HG02642 (cell line): ENCODE measurements at regions not wholly inside any gene's neighbourhood (a gene's known extent, or its start where the extent isn't known, plus 50 kb on each side); places are given as distances from the start of the nearest gene placed in this dataset.
"Not testable (repeated sequence)": the region's sequence is repeated elsewhere in the genome, so short reads cannot be mapped to it uniquely, and the experiment has no call there.

Experiments
- ATAC-seq: cut with Tn5 transposase; IDR thresholded peaks from one replicate; pipeline ENCODE4 v1.9.1; 2021; ENCODE audit warnings: mild to moderate bottlenecking; ENCODE audit not compliant: unreplicated experiment, poor library complexity

DNA sequence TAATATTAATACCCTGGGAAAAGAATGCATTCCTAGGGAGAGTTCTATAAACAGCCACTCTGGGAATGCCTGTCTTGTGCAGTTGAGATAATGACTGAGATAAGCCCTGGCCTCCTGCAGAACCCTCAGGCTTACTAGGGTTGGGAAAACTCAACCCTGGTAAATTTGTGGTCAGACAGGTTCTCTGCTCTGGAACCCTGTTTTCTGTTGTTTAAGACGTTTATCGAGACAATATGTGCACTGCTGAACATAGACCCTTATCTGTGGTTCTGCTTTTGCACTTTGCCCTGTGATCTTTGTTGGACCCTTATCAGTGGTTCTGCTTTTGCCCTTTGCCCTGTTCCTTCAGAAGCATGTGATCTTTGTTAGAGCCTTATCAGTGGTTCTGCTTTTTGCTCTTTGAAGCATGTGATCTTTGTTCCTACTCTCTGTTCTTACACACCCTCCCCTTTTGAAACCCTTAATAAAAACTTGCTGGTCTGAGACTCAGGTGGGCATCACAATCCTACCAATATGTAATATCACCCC, 2754.0 kb downstream of the PCDH9 start:
- not testable (repeated sequence) for ATAC-seq

DNA sequence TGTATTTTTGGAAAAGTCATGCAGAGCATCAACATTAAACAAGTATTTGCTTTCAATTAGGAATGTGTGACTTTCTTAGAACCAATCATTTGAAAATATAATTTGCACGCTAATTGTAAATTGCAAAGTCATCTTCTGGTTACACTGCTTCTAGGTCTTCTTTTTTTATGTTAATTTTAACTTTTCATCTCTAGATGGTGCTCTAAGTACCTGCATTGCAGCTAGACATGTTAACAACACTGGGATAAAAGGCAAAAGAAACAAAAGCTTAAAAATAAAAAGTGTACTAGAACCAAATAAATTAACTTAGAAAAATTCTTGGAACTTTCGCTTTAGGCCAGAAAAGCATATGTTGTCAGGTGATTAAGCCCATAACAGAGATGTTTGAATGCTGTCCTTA, 2758.2 kb downstream of the PCDH9 start:
- no peak for ATAC-seq

DNA sequence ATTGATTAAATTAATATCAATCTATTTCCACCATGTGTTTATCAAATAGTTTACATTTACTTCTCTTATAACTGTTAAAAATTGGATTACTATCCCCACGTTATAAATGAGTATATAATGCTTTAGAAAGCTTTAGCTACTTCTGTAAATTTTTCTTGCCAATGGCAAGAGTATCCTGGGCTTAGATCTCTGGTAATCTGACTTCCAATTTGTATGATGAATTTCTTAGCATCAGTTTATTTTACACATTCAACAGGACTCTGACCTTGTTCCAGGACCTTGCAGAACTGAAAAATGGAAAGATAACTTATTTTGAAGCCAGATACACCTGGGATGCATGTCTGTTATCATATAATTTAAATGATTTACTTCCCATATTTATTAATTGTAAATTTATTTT, 2759.4 kb downstream of the PCDH9 start:
- ATAC-seq: no peak

DNA sequence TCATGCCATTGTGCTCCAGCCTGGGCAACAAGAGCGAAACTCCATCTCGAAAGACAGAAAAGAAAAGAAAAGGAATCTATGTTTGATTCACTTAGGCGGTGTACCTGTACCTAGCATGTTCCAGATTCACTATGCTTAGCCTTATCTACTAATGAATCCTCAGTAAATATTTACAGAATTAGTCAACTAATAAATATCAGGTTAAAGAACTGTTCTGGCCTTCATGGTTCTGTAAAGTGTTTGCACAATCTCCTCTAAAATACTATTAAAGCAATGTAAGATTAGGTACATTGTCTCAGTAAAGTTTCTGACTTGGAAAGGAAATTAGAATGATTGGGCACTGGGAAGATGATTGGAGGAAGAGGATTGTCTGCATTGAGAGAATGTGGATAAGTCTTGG, 2770.4 kb downstream of the PCDH9 start:
- ATAC-seq: no peak

DNA sequence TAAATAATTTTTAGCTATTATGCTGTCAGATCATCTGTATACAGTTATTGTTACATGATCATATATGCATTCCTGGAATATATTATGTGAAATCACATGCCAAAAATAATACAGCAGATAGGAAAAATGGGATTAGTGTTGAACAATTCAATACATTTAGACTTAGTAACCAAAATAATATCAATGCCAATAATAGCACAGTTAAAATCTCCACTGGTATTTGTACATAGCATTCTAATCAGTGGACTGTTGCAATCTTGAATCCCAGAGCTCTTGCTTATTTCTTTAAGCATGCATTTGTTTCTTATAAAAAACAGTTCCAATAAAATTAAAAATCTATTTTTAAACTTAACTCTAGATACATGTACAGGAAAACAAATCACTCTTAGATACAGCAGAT, 2772.2 kb downstream of the PCDH9 start:
- ATAC-seq: no peak

DNA sequence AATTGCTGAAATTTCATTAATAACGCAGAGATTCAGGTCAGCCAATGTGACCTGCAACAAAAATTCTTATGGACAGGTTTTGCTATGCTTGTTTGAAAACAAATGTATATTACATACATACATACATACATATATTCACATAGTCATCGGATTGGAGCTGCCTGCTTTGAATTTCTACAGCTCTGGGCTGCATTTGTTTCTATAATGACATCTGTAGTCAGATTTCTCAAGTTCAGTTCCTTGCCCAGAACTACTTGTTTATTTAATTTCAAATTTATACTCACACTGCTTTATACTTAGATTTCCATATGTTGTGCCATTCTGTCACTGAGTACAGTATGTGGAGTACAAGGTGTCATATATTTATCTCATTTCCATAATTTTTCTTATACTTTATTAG, 2775.0 kb downstream of the PCDH9 start:
- ATAC-seq: no peak

DNA sequence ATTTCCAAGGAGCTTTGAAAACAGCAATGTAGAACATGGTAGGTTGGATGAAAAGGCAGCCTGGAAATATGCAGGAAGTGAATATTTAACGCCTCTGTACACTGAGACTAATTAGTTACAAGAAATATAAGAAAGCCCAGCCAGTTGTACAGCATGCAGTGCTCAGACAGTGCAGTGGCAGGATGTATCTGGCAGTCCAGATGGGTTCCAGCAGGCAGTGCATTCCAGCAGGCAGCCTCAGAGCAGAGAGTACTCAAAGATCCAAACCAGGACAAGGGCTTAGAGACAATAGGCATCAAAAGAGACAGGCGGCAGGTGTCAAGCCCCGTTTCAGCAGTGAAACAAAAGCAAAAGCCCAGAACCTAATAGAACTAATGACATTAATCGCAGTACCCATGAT, 2776.3 kb downstream of the PCDH9 start:
- no peak for ATAC-seq

DNA sequence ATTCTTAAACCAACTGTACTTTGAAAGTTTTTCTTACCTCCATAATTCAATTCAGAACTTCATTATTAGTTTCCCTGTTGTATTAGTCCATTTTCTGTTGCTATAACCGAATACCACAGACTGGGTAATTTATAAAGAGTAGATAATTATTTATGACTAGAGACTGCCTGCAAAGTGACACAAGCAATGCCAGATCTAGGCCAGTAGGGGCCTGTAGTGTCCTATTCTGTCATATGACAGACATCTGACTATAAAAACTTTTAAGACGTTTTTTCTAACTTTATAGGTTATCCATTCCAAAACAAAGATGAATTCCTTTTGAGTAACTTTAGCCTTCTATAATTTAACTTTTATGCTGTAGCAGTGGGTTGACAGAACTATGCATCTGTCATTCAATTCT, 2783.8 kb downstream of the PCDH9 start:
- no peak for ATAC-seq

DNA sequence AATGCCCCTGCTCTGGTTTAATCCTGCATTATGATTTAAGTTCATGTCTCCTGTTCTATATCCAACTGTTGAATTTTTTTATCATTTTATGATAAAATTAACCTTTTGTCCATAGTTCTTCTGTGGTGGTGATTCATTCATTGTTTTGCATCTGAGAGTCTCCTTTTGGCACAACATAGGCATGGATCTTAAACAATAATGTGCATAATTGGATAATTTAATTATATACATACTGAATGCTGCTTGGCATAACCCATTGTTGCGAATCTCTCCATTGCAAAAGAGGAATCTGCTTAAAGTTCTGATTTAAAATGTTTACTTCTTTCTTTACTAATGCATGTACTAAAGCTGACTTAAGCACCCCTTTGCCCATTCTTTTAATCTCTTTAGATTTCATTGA, 2788.4 kb downstream of the PCDH9 start:
- ATAC-seq: no peak

DNA sequence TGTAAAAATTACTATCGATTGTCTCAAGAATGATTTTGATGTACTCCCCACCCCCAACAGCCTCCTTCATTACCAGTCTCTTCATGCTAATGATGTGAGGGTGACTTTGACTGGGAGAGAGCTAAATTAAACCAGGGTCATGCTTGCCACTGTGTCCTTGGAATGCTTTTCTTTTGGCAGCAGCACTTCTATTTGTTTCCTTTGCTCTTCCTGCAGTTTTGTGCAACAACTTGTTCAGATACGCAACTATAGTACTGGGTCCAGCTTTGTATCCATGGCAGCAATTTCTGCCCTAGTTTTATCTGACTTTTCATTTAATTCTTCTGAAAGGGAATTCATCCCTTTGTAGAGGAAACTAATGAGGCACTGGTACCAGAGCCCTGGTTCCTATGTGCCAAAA, 2792.1 kb downstream of the PCDH9 start:
- no peak for ATAC-seq

DNA sequence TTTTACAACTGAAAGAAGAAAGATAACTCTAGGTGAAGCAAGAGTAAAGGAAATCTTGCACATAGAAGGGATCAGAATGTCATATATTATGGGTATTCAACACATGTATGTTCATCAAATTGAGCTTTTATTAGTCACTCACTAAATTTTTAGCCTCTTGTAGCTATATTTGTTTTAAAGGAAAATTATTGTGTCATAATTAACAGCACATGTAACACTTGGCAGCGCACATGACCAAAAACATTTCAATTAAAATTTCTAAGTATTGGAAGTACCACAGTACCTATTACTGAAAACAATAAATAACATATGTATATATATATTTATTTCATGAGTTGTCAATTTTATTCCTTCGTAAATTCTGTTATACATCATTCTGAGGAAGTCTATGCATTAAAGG, 2800.4 kb downstream of the PCDH9 start:
- ATAC-seq: no peak

DNA sequence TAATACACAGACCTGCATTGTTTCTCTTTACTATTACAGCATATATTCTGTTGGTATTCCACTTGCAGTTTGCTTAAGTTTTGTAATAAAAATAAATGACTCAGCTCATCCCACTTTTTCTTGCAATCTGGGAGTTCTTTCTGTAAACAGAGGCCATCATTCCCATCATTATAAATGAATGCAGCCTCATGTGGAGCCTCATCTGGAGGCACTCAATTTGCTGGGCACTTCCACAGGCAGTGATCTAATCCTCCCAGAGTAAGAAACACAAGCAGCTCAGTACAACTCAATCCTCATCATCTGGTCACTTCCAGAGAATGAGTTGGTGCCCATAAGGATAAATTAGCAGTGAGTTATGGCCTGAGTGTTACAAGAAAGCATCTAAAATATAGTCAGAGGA, 2801.9 kb downstream of the PCDH9 start:
- ATAC-seq: no peak

DNA sequence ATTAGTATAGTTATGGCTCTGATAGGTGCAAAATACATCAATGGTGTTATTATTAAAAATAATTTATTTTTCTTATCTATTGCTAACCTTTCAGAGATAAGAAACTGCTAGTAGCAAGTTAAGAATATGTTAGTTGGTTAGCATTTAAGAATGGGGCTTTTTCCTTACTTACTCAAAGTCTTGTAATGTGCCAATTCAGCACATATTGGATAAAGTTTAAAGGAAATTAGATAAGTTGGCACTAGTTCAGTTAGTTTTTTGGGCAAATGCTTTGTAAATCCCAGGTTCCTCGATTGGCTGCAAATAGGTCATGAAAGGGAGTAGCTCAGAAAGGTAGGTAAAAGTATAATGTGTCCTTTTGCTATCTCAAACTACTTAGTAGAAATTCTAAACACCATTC, 2806.7 kb downstream of the PCDH9 start:
- no peak for ATAC-seq

DNA sequence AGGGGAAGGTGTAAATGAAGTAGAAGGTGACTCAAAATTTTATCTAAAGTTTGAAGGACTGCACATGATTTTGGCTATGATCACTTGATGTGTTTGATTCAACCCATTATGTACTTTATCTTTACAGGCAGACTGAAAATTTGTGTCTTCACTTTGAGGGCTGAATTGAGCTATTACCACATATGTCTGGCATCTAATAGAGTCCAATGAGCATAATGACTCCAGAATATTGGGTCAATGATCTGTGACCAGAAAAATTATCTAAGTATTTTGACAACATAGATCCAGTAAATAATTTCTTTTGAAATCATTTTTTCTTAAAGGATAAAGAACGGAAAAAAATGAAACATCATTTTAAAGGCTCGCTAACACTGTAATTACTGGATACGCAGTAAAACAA, 2810.0 kb downstream of the PCDH9 start:
- ATAC-seq: no peak

DNA sequence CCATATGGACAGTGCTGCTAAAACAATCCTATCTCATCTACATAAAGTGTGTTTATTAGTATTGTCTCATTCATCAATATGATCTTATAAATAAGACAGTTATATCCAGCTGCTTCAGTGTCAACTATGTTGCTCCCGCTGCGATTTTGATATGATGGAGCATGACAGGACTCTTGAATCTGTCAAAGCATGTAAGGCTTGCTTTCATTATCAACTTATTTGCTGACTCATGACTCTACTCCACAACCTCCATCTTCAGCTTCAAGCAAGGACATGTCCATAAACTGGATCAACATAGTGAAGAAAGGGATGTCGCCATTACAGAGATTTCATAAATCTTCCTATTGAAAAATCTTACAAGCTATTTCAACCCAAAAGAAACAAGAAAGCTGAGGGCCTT, 2812.6 kb downstream of the PCDH9 start:
- ATAC-seq: no peak

DNA sequence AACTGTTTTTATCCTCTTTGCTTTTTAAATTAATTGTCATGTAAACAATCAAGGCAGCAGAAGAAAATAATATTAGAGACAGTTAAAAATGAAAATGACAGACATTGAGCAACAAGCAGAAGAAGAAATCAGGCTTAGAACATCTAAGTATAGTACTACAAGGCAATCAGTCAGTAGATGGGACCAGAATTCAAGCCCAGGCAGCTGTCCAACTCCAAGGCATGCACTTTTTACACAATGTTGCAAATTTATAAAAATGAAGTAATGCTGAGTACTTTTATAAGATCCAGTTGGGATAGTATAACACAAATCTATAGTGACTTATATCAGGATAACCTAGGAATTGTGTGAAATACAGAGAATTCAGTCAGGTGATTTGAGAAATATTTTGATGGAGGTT, 2815.8 kb downstream of the PCDH9 start:
- no peak for ATAC-seq

DNA sequence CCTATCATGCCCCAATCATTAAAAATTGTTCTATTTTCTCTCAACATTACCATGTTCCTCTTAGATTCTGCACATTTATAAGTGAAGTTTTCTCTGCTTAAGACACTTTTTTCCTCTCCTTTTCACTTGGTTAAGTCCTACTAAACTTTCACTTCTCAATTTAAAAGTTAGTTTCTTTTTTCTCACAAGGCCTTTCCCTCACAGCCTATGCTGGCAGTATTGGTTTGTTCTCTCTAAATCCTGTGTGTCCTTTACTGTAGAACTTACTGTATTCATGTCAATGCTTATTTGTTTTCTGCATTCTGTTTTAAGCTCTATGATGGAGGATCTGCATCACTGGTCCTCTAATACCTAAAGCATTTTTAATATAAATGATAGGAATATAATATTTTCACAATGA, 2816.6 kb downstream of the PCDH9 start:
- no peak for ATAC-seq

DNA sequence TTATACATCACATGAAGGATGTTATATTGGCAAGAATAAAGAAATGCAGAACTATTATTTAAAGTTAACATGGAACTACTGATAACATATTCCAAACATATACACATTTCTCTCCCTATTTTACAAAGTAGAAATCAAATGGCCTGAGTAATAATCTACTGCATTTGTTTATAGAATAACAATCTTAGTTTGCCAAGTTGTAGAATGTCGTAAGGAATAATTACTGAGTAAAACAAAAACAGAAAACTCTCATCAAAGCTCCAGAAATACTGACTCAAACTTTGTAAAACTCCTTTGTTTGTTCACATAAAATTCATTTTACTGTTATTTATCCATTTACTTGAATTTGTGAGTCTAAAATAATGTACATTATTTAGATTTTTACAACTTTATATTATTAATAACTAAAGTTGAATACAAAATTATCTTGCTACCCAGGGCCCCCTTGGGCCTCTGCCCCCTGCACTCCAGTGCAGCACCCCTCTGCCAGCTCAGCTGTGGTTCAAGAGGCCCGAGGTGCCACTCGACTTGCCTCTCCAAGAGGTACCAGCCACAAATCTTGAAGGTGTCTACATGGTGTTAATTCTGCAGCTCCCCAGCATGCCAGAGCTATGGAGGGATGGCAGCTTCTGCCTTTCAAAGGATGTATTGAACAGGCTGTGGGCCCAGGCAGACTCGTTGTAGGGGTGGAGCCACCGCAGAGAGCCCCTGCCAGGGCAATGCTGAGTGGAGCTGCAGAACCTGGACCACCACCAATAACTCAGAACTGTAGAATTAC, 2819.7 kb downstream of the PCDH9 start:
- ATAC-seq: no peak

DNA sequence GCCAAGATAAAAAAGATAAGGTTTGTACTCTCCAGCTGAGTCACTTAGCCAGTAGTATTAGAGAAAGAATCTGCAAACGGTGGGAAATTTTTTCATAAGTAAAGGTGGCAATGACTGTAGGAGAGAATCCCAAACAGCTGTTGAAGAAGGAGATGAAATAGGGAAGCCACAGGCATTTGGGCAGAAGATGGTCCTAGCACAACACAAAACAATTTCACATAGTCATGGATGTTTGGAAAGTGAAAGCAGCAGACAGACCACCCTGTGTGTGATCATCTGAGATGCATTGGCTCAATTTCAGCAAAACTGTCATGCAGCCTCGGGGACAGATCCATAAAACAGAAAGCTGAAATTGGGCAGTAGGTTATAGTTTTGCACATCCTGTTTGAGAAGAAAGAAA, 2832.4 kb downstream of the PCDH9 start:
- ATAC-seq: no peak

DNA sequence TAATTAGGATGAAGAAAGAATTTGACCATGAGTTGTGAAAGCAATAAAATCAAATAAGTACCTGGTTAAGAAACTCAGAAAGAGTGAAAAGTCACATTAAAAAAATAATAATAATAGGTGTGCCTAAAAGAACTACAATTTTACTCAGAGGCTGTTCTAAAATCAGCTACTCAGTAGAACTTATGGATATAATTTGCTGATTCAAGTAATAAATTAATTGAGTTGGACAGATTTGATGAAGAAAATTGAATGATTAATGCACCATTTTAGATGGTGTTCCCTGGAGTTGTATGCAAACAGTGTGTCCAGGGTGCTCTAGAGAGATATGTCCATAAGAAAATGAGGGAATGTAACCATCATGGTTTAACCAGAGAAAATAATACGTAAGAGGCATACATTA, 2852.5 kb downstream of the PCDH9 start:
- no peak for ATAC-seq

DNA sequence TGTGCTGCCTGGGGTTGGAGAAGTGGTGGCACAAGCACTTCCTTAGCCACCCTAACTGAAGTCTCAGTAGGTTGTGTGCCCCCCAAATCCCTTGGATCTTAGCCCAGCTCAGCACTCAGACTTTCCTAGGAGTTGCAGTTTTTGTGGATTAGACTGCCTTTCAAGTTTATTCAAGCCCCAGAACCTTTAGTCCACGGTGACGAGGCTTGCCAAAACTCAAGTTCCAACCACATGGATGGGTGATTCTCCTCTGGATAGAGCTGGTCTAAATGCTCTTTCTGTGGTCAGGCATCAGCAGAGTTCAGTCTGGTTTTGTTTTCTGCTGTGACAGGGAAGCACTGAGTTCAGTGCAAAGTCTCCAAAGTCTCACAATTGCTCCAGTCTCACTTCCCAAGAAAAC, 2858.7 kb downstream of the PCDH9 start:
- ATAC-seq: no peak

DNA sequence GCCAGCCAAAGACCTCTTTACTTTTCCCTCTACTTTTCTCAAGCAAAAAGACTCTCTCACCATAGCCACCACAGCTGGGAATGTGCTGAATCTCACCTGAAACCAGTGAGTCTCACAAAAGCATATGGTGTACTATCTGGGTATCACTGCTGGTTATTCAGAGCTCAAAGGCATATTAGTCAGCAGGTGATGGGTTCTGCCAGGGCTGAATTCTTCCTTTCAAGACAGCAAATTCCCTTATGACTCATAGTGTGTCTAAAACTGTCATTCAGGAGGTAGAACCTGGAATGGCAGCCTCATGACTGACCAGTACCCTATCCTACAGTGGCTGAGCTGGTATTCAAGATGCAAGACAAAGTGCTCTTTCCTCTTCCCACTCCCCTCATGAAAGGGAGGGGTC, 2859.1 kb downstream of the PCDH9 start:
- no peak for ATAC-seq
